Epithelial cell of proximal tubule (primary cell): ENCODE measurements at regions not wholly inside any gene's neighbourhood (a gene's known extent, or its start where the extent isn't known, plus 50 kb on each side); places are given as distances from the start of the nearest gene placed in this dataset.

Source experiments
- DNase-seq: peaks from one replicate; pipeline ENCODE4 v3.0.0-alpha.2; 2011; ENCODE audit warnings: low read depth
- H3K4me3 ChIP-seq: 2 replicates; pipeline ENCODE4 v1.5.1; 2011; ENCODE audit warnings: low read depth, mild to moderate bottlenecking, low read length
- CTCF ChIP-seq: conservative IDR thresholded peaks from 2 replicates; pipeline ENCODE4 v1.5.1; 2012; ENCODE audit warnings: low read depth, mild to moderate bottlenecking, low read length

GRCh38 chr6:51077821-51078518 is 259.3 kb downstream of the TFAP2B start:
- DNase-seq, result no peak
- H3K4me3 ChIP-seq, result no peak overlapping the region
- no peak for TF ChIP-seq CTCF

GRCh38 chr6:51090343-51090742 is 271.7 kb downstream of the TFAP2B start:
- TF ChIP-seq CTCF, result no peak

GRCh38 chr6:51093871-51094270 is 275.2 kb downstream of the TFAP2B start:
- no peak for TF ChIP-seq CTCF
- H3K4me3 ChIP-seq, result no peak overlapping the region
- DNase-seq, result no peak

More at GRCh38 chr6:51090343-51090742, 271.7 kb downstream of the TFAP2B start:
- DNase-seq, result no peak
- no peak overlapping the region for H3K4me3 ChIP-seq

- no peak overlapping the region for H3K4me3 ChIP-seq
- no peak for DNase-seq
- no peak for TF ChIP-seq CTCF
Observed at GRCh38 chr6:51094271-51094670, 275.6 kb downstream of the TFAP2B start.

GRCh38 chr6:51098246-51098645 is 279.6 kb downstream of the TFAP2B start:
- no peak for DNase-seq
- TF ChIP-seq CTCF, result no peak
- no peak overlapping the region for H3K4me3 ChIP-seq

GRCh38 chr6:51098791-51099190 is 280.1 kb downstream of the TFAP2B start:
- no peak for DNase-seq
- no peak for TF ChIP-seq CTCF
- H3K4me3 ChIP-seq, result no peak overlapping the region

- no peak for TF ChIP-seq CTCF
- DNase-seq, result no peak
Observed at GRCh38 chr6:51099201-51099600, 280.5 kb downstream of the TFAP2B start.

More at GRCh38 chr6:51099201-51099600, 280.5 kb downstream of the TFAP2B start:
- H3K4me3 ChIP-seq, result no peak overlapping the region
